Bone marrow (tissue), 2 donors: ENCODE measurements at regions not wholly inside any gene's neighbourhood (a gene's known extent, or its start where the extent isn't known, plus 50 kb on each side); places are given as distances from the start of the nearest gene placed in this dataset.
A peak's percentile ranks its signal among the peaks of the same experiment; 100 is the strongest.

Source experiments
- DNase-seq, 2 donors: peaks; one replicate each; lab custom pipeline; 2025; lab: John Stamatoyannopoulos, UW

- DNase-seq, result no peak
Observed at GRCh38 chr13:44120849-44121755, 241.4 kb downstream of the LACC1 start.

GRCh38 chr13:44124352-44124751, 244.6 kb downstream of the LACC1 start:
- no peak for DNase-seq

DNA sequence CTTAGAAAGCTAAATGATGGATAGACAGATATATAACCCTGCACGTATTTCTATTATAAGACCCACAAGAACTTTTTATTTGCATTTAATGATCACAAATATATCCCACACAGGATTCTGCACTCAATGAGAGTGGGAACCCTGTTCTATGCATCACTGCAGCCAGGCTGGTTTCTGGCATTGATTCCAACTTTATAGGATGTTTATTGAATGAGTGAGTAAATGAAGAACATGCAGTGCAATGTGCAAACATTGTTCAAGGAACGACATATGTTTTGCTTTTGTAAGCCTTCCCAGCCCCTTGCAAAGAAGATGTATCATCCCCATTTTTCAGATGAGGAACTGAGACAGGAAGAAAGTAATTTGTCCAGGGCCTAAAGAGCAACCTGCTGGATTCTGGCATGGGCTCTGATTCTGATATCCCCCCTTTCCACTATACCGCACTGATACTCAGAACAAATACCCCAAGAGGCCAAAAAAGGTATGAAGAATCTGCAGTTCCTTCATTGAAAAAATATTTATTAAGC, 246.3 kb downstream of the LACC1 start:
- no peak for DNase-seq

- no peak for DNase-seq
Observed at GRCh38 chr13:44128552-44129001, 245.0 kb upstream of the SERP2 start.

- no peak for DNase-seq
Observed at GRCh38 chr13:44129418-44129817, 244.2 kb upstream of the SERP2 start.

GRCh38 chr13:44131069-44131614, 242.5 kb upstream of the SERP2 start:
- no peak for DNase-seq

GRCh38 chr13:44132710-44133109, 240.9 kb upstream of the SERP2 start:
- DNase-seq, result no peak

DNA sequence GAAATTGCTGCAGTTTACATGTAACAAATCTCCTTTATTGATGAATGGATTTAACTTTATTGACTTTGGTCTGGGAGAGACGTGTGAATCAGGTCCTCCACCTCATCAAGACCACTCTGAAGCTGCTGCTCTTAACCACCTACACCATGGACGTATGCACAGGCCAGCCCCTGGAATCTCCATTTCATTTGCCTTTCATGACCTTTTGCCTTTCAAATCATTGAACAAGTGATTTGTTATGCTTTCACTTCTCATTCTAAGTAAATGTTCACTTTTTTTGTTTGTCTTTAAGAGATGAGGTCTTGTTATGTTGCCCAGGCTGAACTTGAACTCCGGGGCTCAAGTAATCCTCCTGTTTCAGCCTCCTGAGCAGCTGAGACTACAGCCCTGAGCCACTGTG, 240.0 kb upstream of the SERP2 start:
- no peak for DNase-seq

DNA sequence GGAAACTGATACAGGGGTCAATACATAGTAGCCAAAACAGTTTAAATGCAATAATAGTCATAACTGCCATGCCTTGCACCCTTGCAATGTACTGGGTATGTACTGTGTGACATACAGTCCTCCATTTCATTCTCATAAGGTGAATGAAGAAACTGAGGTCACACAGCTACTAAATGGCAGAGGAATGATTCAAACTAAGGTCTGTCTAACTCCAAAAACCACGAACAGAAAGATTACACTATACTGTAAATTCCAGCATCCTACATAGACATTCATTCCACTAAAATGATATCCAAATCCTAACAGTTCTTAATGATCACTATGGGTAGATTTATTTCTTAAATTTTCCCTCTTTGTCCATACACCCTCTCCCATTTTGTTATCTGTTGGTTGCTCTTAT, 238.1 kb upstream of the SERP2 start:
- DNase-seq, result no peak

DNA sequence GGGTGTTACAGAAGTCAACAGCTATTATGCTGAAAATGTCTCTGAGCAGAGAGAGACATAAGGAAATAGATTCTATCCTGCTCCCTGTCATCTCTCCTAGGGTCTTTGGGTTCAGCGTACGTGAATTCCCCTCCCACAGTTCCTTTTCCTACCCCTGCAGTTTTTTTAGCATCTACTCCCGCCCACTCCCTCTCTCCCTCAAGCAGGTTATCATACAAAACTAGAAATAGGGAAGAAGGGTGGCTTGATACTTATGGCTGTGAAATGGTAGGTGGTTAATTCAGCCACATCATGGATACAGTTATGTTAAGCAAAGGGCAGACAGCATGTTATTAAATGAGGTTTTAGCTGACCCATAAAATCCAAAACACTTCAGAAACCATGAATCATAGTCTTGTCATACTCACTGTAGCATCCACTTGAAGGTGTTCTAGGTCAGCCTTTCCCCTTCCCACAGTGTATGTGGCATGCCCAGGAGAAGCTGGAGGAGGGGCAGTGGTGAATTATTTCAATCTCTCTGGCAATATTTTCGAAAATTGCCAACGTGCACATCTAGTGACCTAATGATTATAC, 236.8 kb upstream of the SERP2 start:
- no peak for DNase-seq

DNA sequence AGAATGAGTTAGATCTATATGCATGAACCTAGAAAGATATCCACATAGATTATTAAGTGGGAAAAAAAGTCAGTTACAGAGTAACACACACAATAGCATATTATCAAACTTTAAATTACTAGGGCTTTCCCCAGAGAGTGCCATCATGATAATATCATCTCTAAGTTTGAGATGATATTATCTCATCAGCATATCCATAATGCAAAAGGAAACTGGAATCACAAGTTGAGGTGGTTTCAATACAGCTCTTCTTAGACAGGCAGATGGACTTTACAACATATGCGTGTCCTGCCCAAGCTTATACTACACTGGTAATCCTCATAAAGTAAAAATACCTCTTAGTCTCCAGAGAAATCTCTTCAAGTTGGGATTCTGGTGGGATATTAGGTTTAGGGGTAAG, 236.2 kb upstream of the SERP2 start:
- no peak for DNase-seq

DNA sequence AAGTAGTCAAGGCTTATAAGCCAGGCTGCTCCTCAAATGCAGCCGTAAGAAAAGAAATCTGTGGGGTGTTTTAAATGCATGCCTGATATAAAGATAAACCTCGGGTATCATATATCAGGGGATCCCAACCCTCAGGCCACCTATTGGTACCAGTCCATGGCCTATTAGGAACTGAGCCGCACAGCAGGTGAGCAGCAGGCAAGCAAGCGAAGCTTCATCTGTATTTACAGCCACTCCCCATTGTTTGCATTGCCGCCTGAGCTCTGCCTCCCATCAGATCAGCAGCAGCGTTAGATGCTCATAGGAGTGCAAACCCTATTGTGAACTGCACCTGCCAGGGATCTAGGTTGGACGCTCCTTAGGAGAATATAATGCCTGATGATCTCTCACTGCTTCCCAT, 233.5 kb upstream of the SERP2 start:
- no peak for DNase-seq

- no peak for DNase-seq
Observed at GRCh38 chr13:44140888-44141724, 232.5 kb upstream of the SERP2 start.

GRCh38 chr13:44141725-44142539, 231.7 kb upstream of the SERP2 start:
- DNase-seq, result peak; percentile 82 to 92

DNA sequence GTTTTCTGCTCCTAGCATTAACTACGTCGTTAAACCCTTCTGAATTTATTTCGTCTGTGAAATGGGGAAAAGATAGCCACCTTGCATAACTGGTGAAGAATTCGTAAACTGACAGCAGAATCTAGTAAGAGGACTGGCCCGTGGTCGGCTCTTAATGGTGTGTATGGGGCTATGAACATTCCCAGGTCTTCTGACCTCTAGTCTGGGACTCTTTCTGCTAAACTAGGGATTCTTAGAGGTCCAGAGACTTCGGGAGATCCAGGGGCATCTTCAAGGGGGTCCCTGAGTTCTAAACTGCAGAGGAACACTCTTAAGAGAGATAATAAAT, 231.1 kb upstream of the SERP2 start:
- no peak for DNase-seq

DNA sequence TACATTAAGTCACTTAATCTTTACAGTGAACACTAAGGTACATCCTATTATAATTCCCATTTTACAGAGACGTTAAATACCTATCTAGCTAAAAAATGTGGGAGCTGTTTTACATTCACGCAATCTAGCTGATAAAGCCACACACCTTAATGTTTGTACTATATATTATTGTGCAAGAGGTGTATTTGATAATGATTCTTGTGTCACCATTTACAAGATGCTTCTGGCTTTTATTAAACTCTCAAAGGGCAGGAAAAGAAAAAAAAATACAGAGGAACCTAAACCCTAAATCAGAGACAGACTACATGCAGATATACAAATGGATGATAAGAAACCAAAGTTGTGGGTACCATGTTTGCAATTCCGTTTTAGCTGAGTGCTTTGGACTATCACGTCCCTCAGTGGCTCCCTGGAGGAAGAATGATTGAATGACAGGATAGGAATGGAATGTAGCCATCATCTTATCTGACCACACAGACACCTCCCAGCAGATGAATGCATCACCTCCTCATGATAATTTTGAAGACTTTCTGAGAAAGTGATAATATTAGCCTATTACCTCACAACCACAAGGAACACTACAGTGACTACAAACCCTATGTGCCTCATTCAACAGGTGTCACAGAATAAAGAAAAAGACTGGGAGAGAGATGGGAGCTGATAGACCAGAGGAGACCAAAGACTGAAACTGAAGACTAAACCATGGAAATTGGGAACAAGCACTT, 230.5 kb upstream of the SERP2 start:
- no peak for DNase-seq

DNA sequence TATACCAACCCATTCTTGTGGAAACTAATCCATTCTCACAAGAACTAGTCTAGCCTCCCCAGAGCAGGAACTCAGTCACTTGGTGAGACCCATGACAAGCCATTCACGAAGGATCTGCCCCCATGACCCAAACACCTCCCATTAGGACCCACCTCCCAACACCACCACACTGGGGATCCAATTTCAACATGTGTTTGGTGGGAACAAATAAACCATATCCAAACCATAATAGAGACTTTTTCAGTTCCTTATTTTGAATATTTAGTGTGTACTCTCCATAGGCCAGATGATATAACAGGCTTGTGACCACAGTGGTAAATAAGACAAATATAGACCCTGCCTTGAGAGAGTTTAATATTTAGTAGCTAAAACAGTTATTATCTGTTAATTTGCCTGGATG, 227.5 kb upstream of the SERP2 start:
- no peak for DNase-seq

DNA sequence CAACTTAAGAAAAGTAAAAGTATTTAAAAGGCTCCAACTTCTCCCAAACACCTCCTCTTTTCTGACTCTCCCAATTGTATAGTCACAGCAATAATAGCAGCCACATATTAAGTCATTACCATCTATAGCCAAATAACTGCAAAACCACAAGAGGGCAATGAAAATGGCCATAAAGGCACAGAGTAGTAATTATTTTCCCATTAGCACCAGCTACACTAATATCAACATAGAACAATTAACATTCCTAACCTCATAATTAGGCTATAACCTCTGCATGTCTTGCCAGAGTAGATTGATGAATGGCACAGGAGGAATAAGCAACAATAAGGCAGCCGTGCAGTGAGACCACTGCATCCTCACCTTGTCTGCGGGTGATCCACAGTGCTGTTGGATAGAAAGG, 226.4 kb upstream of the SERP2 start:
- no peak for DNase-seq

DNA sequence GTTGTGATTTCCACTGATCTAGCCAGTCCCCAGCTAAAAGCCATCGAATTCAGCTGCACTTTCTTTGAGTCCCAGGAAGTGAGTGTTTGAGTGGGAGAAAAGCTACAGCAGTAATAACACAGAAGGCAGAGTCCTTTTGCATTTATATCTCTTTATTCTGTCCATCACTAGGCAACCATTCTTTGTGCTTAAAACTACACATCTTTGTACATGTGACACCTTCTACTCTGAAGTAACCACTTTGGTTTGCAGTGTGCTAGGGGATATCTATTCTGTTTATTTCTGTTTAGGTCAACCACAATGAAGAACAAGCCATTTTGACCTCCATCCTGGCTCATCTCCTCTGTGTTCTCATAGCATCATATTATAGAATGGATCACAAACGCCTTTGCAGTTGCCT, 226.0 kb upstream of the SERP2 start:
- no peak for DNase-seq

DNA sequence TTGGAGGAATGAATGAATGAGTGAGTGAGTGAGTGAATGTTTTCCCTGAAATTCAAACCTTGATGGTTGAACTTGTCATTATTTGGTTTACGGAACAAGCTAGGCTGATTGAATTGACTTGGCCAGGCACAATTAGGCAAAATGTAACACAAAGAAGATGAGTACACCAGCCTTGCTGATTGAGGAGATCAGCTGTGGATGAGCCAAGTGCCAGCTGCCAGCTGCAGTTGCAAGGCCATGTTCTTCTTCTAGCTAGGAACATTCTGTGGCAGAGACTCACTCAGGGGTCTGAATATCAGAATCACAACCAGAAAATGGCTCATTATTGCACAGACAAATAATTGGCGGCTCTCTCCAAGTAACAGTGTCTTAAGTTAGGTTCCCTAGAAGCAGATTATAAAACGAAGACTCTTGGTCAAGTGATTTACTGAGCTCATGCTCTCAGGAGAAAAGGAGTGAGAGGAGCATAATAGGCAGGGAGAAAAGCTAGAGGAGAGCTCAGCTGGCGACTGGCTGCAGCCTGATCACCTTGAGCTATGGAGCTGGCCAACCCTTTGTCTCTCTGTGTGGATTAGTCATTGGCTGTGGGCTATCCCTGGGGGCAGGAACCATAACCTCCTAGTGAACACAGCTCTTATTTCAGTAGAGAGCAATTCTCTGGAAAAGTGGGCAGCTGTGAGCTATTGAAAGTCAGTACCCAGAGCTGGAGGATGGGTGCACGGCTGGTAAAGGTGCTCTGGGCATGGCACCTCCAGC, 225.3 kb upstream of the SERP2 start:
- DNase-seq, result no peak
